ENCODE measurements at regions not wholly inside any gene's neighbourhood (a gene's known extent, or its start where the extent isn't known, plus 50 kb on each side); places are given as distances from the start of the nearest gene placed in this dataset.

DNA sequence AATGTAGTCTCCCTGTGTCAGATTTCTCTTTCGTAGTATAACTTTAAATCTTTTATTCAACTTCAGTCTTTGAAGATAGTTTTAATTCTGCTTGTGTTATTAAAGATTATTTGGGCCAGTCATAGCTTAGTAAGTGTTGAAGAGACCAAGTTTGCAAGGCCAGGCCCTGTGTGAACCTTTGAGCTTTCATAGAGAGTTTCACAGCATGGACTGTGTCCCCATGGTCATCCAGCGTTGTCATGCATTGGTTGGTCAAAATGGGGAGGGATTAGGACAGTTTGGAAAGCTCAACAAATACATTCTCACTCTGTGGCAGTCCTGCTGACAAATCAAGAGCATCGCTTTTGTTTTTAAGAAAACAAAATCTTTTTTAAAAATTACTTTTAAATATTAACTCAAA is 74.6 kb upstream of the FAM83B start:
- Mint-ChIP-seq H3K27me3 (ENCODE audit: low read depth) (no peaks in the 10 kb centered on the region), H3K36me3 (ENCODE audit: insufficient read depth in 1 of 3, low read depth in 3 of 3) (no peaks in the 10 kb centered on the region; a peak in 1 of 7 replicates), H3K4me1 (peaks cover 0 to 2% of the 10 kb centered on the region in 2 experiments; a peak in 3 of 4 replicates)

More for the DNA sequence above, 74.6 kb upstream of the FAM83B start:
- Histone ChIP-seq H2AK5ac (ENCODE audit: insufficient read length, low read length) (no peak overlapping the region), H3K27ac (ENCODE audit: insufficient read length, low read depth, low read length) (no peak overlapping the region), H3T11ph (ENCODE audit: low read length) (no peak overlapping the region), H3K56ac (ENCODE audit: insufficient read length, low read depth, low read length) (no peak overlapping the region), H3K18ac (ENCODE audit: insufficient read length, low read depth, low read length) (no peak overlapping the region), H3K14ac (ENCODE audit: insufficient read depth, low read length) (no peak overlapping the region), H4K5ac (ENCODE audit: insufficient read length, low read depth, low read length) (no peak overlapping the region), H3K9ac (ENCODE audit: extremely low read depth, insufficient read length, low read length) (no peak overlapping the region), H3K9me3 (ENCODE audit: control insufficient read depth, low read depth, low read length) (no peaks in the 10 kb centered on the region), H2BK5ac (ENCODE audit: insufficient read length, low read length) (no peak overlapping the region), H4K91ac (ENCODE audit: insufficient read length, low read depth, low read length) (no peak overlapping the region), H4K20me1 (ENCODE audit: control insufficient read depth, insufficient read depth, insufficient read length) (no peaks in the 10 kb centered on the region), H2BK15ac (ENCODE audit: low read depth, low read length) (no peak overlapping the region), H3K79me1 (ENCODE audit: insufficient read depth, low read depth, low read length, poor library complexity, severe bottlenecking) (no peaks in the 10 kb centered on the region), H3K4me2 (ENCODE audit: insufficient read depth, insufficient read length, low read length) (no peak overlapping the region), H4K8ac (replicated peaks; ENCODE audit: insufficient read length, low read depth, low read length) (no peak overlapping the region), H3K79me2 (ENCODE audit: insufficient read depth, low read length) (no peaks in the 10 kb centered on the region), H2BK20ac (ENCODE audit: low read depth, low read length, poor library complexity, severe bottlenecking) (no peak overlapping the region), H3K23ac (ENCODE audit: insufficient read length, low read depth, low read length) (no peak overlapping the region), H3K23me2 (ENCODE audit: insufficient read length, low read depth, low read length, poor library complexity, severe bottlenecking) (no peaks in the 10 kb centered on the region), H2BK12ac (ENCODE audit: insufficient read length, low read depth, low read length) (no peak overlapping the region), H3K27me3 (ENCODE audit: insufficient read depth, low read length) (no peaks in the 10 kb centered on the region), H2BK120ac (ENCODE audit: low read depth, low read length, poor library complexity, severe bottlenecking) (no peak overlapping the region), H3K4me1 (ENCODE audit: insufficient read depth, low read length) (no peaks in the 10 kb centered on the region), H3K4ac (ENCODE audit: low read depth, low read length) (no peak overlapping the region), H2AFZ (ENCODE audit: low read length) (no peak overlapping the region)
- Mint-ChIP-seq H3K4me3 (no peak overlapping the region), H3K9me3 (no peaks in the 10 kb centered on the region), H3K27ac (no peak overlapping the region)
- WGBS (ENCODE audit: extremely low coverage, insufficient read length, low lambda C conversion rate), result no CpG with 5 or more reads among the region's 3 CpGs
- DNase-seq, result no peak
- TF ChIP-seq, protein P1, sequence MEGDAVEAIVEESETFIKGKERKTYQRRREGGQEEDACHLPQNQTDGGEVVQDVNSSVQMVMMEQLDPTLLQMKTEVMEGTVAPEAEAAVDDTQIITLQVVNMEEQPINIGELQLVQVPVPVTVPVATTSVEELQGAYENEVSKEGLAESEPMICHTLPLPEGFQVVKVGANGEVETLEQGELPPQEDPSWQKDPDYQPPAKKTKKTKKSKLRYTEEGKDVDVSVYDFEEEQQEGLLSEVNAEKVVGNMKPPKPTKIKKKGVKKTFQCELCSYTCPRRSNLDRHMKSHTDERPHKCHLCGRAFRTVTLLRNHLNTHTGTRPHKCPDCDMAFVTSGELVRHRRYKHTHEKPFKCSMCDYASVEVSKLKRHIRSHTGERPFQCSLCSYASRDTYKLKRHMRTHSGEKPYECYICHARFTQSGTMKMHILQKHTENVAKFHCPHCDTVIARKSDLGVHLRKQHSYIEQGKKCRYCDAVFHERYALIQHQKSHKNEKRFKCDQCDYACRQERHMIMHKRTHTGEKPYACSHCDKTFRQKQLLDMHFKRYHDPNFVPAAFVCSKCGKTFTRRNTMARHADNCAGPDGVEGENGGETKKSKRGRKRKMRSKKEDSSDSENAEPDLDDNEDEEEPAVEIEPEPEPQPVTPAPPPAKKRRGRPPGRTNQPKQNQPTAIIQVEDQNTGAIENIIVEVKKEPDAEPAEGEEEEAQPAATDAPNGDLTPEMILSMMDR (conservative IDR thresholded peaks at IDR 0.05), result no peak

Measured in H9 (cell line).